ENCODE measurements at regions not wholly inside any gene's neighbourhood (a gene's known extent, or its start where the extent isn't known, plus 50 kb on each side); places are given as distances from the start of the nearest gene placed in this dataset.
"Not testable (repeated sequence)": the region's sequence is repeated elsewhere in the genome, so short reads cannot be mapped to it uniquely, and the experiment has no call there.

- TF ChIP-seq EP300 (IDR thresholded peaks at IDR 0.05); CTCF (IDR thresholded peaks at IDR 0.05); POLR2A (IDR thresholded peaks at IDR 0.05; ENCODE audit: low read depth): not testable (repeated sequence)
Observed at GRCh38 chr3:150270444-150270843, 137.7 kb upstream of the TSC22D2 start.
